ENCODE measurements at regions not wholly inside any gene's neighbourhood (a gene's known extent, or its start where the extent isn't known, plus 50 kb on each side); places are given as distances from the start of the nearest gene placed in this dataset.

GRCh38 chr13:106172176-106172905, 363.1 kb downstream of the EFNB2 start:
- H3K4me3 ChIP-seq (ENCODE audit: low read depth, low read length), result no peak overlapping the region
- TF ChIP-seq CTCF (conservative IDR thresholded peaks at IDR 0.05; ENCODE audit: low read depth, low read length), result no peak
- DNase-seq (ENCODE audit: low read depth), result no peak

GRCh38 chr13:106163426-106163825, 372.0 kb downstream of the EFNB2 start:
- TF ChIP-seq CTCF (conservative IDR thresholded peaks at IDR 0.05; ENCODE audit: low read depth, low read length), result no peak
- no peak for DNase-seq (ENCODE audit: low read depth)
- H3K4me3 ChIP-seq (ENCODE audit: low read depth, low read length), result no peak overlapping the region

GRCh38 chr13:106161146-106161545, 374.3 kb downstream of the EFNB2 start:
- H3K4me3 ChIP-seq (ENCODE audit: low read depth, low read length), result no peak overlapping the region
- no peak for DNase-seq (ENCODE audit: low read depth)
- no peak for TF ChIP-seq CTCF (conservative IDR thresholded peaks at IDR 0.05; ENCODE audit: low read depth, low read length)

GRCh38 chr13:106159295-106160195, 375.9 kb downstream of the EFNB2 start:
- no peak overlapping the region for H3K4me3 ChIP-seq (ENCODE audit: low read depth, low read length)
- TF ChIP-seq CTCF (conservative IDR thresholded peaks at IDR 0.05; ENCODE audit: low read depth, low read length), result no peak
- DNase-seq (ENCODE audit: low read depth), result no peak

GRCh38 chr13:106156468-106156867, 379.0 kb downstream of the EFNB2 start:
- DNase-seq (ENCODE audit: low read depth), result peak; percentile 97
- H3K4me3 ChIP-seq (ENCODE audit: low read depth, low read length), result no peak overlapping the region
- TF ChIP-seq CTCF (conservative IDR thresholded peaks at IDR 0.05; ENCODE audit: low read depth, low read length), result no peak

GRCh38 chr13:106155411-106155810, 380.1 kb downstream of the EFNB2 start:
- DNase-seq (ENCODE audit: low read depth), result peak; percentile 52

More at GRCh38 chr13:106155411-106155810, 380.1 kb downstream of the EFNB2 start:
- no peak for TF ChIP-seq CTCF (conservative IDR thresholded peaks at IDR 0.05; ENCODE audit: low read depth, low read length)
- no peak overlapping the region for H3K4me3 ChIP-seq (ENCODE audit: low read depth, low read length)
